Esophagus squamous epithelium (tissue), 5 donors: ENCODE measurements at regions not wholly inside any gene's neighbourhood (a gene's known extent, or its start where the extent isn't known, plus 50 kb on each side); places are given as distances from the start of the nearest gene placed in this dataset.
A peak's percentile ranks its signal among the peaks of the same experiment; 100 is the strongest.

Experiments
- DNase-seq: peaks from one replicate; lab custom pipeline; 2025; lab: John Stamatoyannopoulos, UW
- H3K27ac ChIP-seq, 4 donors: fragments of 200-600 bp; sonication (generic); one replicate each; pipeline ENCODE4 v1.5.1; 2016 to 2019; ENCODE audit warnings: mild to moderate bottlenecking in 1 of 4
- H3K27me3 ChIP-seq, 4 donors: fragments of 200-600 bp; sonication (generic); 1 replicate in 3 of 4; 2 replicates in 1 of 4; pipeline versions ENCODE4 v1.5.1 to v1.6.0; 2017 to 2021; ENCODE audit warnings: antibody characterized with exemption in 1 of 4
- H3K36me3 ChIP-seq, 3 donors: fragments of 200-600 bp; sonication (generic); one replicate each; pipeline ENCODE4 v1.5.1; 2016 to 2019
- H3K4me1 ChIP-seq, 3 donors: fragments of 200-600 bp; sonication (generic); one replicate each; pipeline ENCODE4 v1.5.1; 2017 to 2019
- H3K4me3 ChIP-seq, 4 donors: fragments of 200-600 bp; sonication (generic); 1 replicate in 3 of 4; 2 replicates in 1 of 4; pipeline ENCODE4 v1.5.1; 2016 to 2019; ENCODE audit warnings: mild to moderate bottlenecking in 2 of 4, moderate library complexity in 1 of 4
- H3K9me3 ChIP-seq, 3 donors: fragments of 200-600 bp; sonication (generic); one replicate each; pipeline ENCODE4 v1.5.1; 2016 to 2019
- POLR2A ChIP-seq, 4 donors: fragments of 450-650 bp; IDR thresholded peaks; one replicate each; pipeline ENCODE4 v1.6.1; 2017; ENCODE audit warnings: antibody characterized with exemption in 4 of 4, mild to moderate bottlenecking in 4 of 4, moderate library complexity in 3 of 4
- WGBS, 2 donors: methylation state at CpG; one replicate each; pipeline ENCODE4 v1.1.5; 2018; 5-methylcytosine and 5-hydroxymethylcytosine counted together
- intact Hi-C: fragments of 100-400 bp; cut with DNase I; formaldehyde crosslinking; loops from one replicate; pipeline ENCODE4 v1.15.0; 2022
- TF ChIP-seq, protein P1 (sequence below), 6 experiments: fragments of 450-650 bp in 4 of 6; fragments of 200-600 bp in 2 of 6; sonication (generic) in 2 of 6; IDR thresholded peaks; one replicate each; pipeline ENCODE4 v1.5.1; 2016 to 2019; ENCODE audit warnings: antibody characterized with exemption in 6 of 6, mild to moderate bottlenecking in 4 of 6, moderate library complexity in 4 of 6
- donor health status: DM: yes; HTN: yes; CAD: no.

DNA sequence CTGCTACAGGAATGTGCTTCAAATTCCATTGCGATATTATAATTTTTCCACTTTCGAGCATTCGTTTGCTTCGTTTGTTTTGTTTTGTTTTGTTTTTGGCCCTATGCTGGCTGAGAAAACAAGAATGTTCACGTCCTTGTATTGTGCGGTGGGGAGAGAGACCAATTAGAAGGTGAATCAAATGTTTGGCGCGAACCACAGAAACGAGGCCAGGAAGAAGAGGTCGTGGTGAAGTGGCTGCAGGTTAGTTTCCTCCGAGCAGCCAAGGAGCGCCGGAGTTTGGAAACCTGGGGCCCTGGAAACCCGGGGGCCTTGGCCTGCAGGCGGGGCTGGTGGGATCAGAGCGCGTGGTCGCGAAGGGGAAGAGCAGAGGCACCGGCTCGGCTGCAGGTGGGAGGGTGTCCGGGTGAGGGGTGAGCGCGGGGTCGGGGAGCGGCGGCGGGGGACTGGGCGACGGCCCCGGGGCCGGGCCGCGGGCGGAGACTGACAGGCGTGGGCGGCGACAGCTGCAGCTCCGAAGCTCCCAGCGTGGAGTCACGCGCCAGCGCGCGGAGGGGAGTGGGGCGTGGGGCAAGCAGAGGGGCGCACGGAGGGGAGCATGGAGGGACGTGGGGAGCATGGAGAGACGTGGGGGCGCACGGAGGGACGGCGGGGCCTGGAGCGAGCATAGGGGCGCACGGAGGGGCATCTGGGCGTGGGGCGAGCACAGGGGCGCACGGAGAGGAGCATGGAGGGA is 141.5 kb upstream of the PDE10A start:
- H3K27me3 ChIP-seq = peaks cover 0 to 40% (median 0%) of the 10 kb centered on the region in 4 donors
- H3K4me1 ChIP-seq = peaks cover 0 to 11% (median 5%) of the 10 kb centered on the region in 3 donors
- no peak overlapping the region for H3K27ac ChIP-seq
- intact Hi-C loops = no loop called here
- H3K36me3 ChIP-seq = no peaks in the 10 kb centered on the region
- no peak for DNase-seq
- no peak for TF ChIP-seq POLR2A (IDR thresholded peaks at IDR 0.05)
- TF ChIP-seq, protein P1, sequence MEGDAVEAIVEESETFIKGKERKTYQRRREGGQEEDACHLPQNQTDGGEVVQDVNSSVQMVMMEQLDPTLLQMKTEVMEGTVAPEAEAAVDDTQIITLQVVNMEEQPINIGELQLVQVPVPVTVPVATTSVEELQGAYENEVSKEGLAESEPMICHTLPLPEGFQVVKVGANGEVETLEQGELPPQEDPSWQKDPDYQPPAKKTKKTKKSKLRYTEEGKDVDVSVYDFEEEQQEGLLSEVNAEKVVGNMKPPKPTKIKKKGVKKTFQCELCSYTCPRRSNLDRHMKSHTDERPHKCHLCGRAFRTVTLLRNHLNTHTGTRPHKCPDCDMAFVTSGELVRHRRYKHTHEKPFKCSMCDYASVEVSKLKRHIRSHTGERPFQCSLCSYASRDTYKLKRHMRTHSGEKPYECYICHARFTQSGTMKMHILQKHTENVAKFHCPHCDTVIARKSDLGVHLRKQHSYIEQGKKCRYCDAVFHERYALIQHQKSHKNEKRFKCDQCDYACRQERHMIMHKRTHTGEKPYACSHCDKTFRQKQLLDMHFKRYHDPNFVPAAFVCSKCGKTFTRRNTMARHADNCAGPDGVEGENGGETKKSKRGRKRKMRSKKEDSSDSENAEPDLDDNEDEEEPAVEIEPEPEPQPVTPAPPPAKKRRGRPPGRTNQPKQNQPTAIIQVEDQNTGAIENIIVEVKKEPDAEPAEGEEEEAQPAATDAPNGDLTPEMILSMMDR (IDR thresholded peaks at IDR 0.05) = no peak
- H3K9me3 ChIP-seq = peaks cover 0 to 7% (median 0%) of the 10 kb centered on the region in 3 donors
- 6 to 31% methylated on average over 29 to 39 of the region's 61 CpGs for WGBS, 2 donors
- H3K4me3 ChIP-seq = peak overlapping the region; percentile 3 to 52 (median 26)

DNA sequence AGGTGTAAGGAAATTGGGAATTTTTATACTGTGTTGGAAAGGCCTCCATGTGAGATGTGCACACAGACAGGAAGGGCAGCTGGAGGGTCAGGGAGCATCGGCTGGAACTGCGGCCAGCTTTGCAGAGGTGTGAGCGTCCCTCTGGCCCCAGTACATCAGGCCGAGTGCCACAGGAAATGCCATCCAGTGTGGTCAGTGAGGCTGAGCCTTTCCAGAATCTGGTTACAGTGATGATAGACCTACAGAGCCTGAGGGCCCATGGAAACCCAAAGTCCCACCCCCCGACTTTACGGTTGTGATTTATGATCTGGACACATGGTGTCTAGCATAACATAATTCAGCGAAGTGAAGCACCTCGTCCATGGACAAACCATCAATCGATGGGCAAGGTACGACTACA is 137.3 kb upstream of the PDE10A start:
- intact Hi-C loops = no loop called here
- no peak overlapping the region for H3K4me3 ChIP-seq
- WGBS, 2 donors = 78 to 96% methylated on average over 8 to 9 of the region's 10 CpGs
- no peaks in the 10 kb centered on the region for H3K36me3 ChIP-seq
- DNase-seq = no peak
- no peaks in the 10 kb centered on the region for H3K9me3 ChIP-seq
- peaks cover 0 to 10% (median 5%) of the 10 kb centered on the region in 3 donors for H3K4me1 ChIP-seq
- peaks cover 0 to 22% (median 0%) of the 10 kb centered on the region in 4 donors for H3K27me3 ChIP-seq
- no peak overlapping the region for H3K27ac ChIP-seq
- TF ChIP-seq, protein P1 (IDR thresholded peaks at IDR 0.05) = no peak
- TF ChIP-seq POLR2A (IDR thresholded peaks at IDR 0.05) = no peak

- no peaks in the 10 kb centered on the region for H3K36me3 ChIP-seq
- H3K4me3 ChIP-seq = no peak overlapping the region
- H3K27me3 ChIP-seq = peaks cover 0 to 14% (median 0%) of the 10 kb centered on the region in 4 donors
- WGBS, 2 donors = 59 to 71% methylated on average over 8 of the region's 8 CpGs
- H3K9me3 ChIP-seq = no peaks in the 10 kb centered on the region
- intact Hi-C loops = no loop called here
- TF ChIP-seq POLR2A (IDR thresholded peaks at IDR 0.05) = no peak
- TF ChIP-seq, protein P1 (IDR thresholded peaks at IDR 0.05) = no peak
- H3K27ac ChIP-seq = no peak overlapping the region
- H3K4me1 ChIP-seq = peaks cover 0 to 3% (median 0%) of the 10 kb centered on the region in 3 donors
- no peak for DNase-seq
These were observed 136.5 kb upstream of the PDE10A start for GRCh38 chr6:165799391-165800153.

GRCh38 chr6:165798991-165799390 is 135.9 kb upstream of the PDE10A start:
- 91 to 93% methylated on average over 3 to 4 of the region's 4 CpGs for WGBS, 2 donors
- no peak for TF ChIP-seq POLR2A (IDR thresholded peaks at IDR 0.05)
- TF ChIP-seq, protein P1 (IDR thresholded peaks at IDR 0.05) = no peak
- peaks cover 0 to 9% (median 0%) of the 10 kb centered on the region in 4 donors for H3K27me3 ChIP-seq
- no peaks in the 10 kb centered on the region for H3K4me1 ChIP-seq
- H3K36me3 ChIP-seq = no peaks in the 10 kb centered on the region
- no peak overlapping the region for H3K27ac ChIP-seq
- no peak overlapping the region for H3K4me3 ChIP-seq
- DNase-seq = no peak
- intact Hi-C loops = no loop called here
- H3K9me3 ChIP-seq = no peaks in the 10 kb centered on the region

GRCh38 chr6:165794179-165794601 is 131.1 kb upstream of the PDE10A start:
- 81 to 85% methylated on average over 6 of the region's 6 CpGs for whole genome bisulfite sequencing, 2 donors
- DNase-seq = no peak
- intact Hi-C loops = no loop called here

More at GRCh38 chr6:165794179-165794601, 131.1 kb upstream of the PDE10A start:
- H3K36me3 ChIP-seq = no peaks in the 10 kb centered on the region
- H3K27me3 ChIP-seq = no peaks in the 10 kb centered on the region
- no peaks in the 10 kb centered on the region for H3K9me3 ChIP-seq
- no peak overlapping the region for H3K27ac ChIP-seq
- no peak overlapping the region for H3K4me3 ChIP-seq
- no peaks in the 10 kb centered on the region for H3K4me1 ChIP-seq
- no peak for TF ChIP-seq POLR2A (IDR thresholded peaks at IDR 0.05)
- TF ChIP-seq, protein P1 (IDR thresholded peaks at IDR 0.05) = no peak
